T-helper 1 cell (primary cell): ENCODE measurements at regions not wholly inside any gene's neighbourhood (a gene's known extent, or its start where the extent isn't known, plus 50 kb on each side); places are given as distances from the start of the nearest gene placed in this dataset.
"Not testable (repeated sequence)": the region's sequence is repeated elsewhere in the genome, so short reads cannot be mapped to it uniquely, and the experiment has no call there.

ENCODE experiments used
- DNase-seq, 5 donors: peaks; one replicate each; pipeline ENCODE4 v3.0.0-alpha.2; 2012 to 2020

DNA sequence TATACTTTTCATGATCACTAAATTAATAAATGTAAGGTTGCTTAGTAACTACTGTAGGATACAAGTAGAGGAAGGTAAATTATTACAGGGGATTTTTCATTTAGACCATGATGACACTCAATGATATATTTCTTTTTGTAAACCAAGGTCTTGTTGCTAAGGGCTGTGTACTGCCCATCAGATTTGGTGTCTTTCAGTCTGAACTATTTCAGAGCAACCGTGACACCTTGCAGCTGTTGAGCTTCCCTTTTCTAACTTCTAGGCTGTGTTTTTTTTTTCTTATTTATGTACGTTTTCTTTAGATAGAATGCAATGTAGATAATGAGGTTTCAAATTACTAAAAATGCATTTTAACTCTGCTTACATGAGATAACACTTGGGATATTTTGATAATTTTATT lies 292.0 kb upstream of the MBL2 start:
- DNase-seq: no peak

- DNase-seq: no peak
These were observed 291.2 kb upstream of the MBL2 start for GRCh38 chr10:53063805-53064204.

DNA sequence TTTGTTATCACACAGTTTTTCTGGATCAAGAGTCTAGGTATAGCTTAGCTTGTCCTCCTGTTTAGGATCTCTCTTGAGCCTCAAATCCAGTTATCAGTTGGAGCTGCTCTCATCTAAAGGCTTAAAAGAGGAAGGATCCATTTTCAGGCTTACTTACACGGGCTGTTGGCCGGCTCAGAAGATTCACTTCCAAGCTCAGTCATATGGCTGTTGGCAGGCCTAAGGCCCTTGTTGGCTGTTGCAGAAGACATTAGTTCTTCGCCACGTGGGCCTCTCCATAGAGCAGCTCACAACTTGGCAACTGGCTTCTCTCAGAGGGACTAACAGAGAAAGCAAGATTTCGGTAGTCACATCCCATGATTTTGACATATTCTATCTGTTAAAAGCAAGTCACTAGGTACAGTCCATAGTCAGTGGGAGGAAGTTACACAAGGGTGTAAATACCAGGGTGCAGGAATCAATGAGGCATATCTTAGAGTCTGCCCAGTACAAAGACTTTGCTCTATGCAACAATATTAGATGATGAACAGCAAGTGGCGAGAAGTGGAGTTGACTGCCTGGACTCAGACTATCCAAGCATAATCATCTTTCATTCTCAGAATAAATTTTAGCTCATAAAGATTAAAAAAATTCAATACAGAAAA lies 280.1 kb upstream of the MBL2 start:
- DNase-seq: no peak

DNA sequence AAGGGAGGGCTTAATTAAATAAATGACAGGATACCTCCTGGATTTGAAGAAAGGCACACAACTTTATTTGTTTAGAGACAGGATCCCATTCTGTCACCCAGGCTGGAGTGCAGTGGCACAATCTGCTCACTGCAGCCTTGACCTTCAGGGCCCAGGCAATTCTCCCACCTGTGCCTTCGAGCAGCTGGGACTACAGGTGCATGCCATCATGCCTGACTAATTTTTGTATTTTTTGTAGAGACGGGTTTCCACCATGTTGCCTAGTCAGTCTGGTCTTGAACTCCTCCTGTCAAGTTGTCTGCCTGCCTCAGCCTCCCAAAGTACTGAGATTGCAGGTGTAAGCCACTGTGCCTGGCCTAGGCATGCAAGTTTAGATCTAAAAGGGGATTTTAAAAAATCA lies 272.7 kb upstream of the MBL2 start:
- DNase-seq: no peak

DNA sequence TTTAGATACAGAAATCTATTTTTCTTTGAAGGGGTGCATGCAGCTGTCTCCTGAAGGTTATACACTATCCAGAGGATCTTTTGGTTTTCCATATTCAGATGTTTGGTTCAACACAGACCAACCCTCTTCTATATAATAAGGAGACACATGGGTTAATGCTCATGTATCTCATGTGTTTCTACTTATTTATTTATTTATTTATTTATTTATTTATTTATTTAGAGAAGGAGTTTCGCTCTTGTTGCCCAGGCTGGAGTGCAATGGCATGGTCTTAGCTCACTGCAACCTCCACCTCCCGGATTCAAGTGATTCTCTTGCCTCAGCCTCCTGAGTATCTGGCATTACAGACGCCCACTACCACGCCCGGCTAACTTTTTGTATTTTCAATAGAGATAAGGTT lies 263.2 kb upstream of the MBL2 start:
- not testable (repeated sequence) for DNase-seq

- DNase-seq: no peak
These were observed 260.8 kb upstream of the MBL2 start for GRCh38 chr10:53033396-53033795.

DNA sequence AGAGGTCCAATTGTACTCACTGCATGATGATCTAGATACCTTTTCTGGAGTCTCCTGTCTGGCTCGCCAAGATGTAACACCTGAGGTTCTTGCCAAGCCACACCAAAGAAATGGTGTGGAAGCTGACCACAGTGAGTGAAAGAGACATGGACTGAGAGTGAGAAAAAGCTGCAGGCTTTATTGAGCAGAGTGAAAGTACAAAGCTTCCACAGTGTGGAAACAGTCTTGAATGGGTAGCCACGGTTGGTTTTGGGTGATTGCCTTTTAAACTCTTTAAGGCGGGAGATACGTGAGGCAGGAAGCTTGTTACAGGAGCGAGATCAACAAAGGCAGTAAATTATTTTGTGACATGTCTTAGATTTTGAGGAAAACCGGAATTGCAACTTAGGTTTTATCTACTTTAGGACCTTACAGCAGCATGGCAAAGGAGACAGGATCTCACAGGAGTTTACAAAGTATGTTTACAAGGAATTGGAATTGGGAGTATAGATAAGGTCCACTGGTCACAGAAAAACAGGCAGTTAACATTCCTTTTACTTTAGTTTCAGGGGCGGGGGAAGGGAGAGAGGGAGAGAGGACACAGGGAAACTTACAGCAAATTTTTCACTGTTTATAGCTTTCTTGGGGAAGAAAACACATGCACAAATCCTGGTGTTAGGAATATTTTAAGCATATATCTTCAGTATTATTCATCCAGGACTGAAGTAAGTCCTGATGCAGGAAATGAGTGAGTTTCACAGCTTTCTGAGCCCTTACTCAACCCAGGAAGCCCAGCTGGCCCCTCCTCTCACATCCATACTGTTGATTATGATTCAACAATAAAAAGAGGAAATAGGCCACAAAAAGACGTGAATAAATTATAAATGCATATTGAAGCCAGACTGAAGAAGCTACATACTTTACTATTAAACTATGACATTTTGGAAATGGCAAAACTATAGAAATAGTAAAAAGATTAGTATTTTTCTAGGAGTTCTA lies 257.6 kb upstream of the MBL2 start:
- not testable (repeated sequence) for DNase-seq

DNA sequence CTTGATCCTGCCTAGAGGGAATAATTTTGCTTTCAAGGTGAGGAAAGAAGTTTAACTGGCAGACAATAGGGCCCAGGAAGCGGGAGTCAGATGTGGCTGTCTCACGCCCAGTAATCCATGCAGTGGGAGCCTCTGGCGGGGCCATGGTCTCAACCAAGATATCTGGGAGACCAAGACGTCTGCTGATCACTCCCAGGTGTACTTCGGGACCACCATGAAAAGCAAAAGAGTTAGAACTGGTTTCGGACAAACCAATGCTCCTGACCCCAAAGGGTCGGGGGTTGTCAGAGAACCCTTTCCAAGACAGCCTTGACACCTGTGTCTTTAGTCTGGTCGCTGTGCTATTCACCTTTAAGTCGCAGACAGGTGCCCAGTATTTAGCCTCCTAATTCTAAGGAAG lies 256.9 kb upstream of the MBL2 start:
- no peak for DNase-seq

DNA sequence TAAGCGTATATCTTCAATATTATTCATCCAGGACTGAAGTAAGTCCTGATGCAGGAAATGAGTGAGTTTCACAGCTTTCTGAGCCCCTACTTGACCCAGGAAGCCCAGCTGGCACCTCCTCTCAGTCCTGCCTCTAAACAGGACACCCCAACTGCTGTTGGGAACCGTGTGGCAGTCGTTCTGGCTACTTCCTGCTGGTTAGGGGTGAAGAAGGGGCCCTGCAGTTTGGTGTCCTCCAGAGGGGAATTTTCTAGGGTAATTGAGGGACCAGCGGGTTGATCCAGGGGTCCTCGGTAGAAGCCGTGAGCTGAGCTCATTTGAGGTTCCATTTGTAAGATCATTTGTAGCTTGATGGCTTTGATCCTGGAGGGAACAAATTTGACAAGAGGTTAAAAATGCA lies 253.2 kb upstream of the MBL2 start:
- DNase-seq: not testable (repeated sequence)

DNA sequence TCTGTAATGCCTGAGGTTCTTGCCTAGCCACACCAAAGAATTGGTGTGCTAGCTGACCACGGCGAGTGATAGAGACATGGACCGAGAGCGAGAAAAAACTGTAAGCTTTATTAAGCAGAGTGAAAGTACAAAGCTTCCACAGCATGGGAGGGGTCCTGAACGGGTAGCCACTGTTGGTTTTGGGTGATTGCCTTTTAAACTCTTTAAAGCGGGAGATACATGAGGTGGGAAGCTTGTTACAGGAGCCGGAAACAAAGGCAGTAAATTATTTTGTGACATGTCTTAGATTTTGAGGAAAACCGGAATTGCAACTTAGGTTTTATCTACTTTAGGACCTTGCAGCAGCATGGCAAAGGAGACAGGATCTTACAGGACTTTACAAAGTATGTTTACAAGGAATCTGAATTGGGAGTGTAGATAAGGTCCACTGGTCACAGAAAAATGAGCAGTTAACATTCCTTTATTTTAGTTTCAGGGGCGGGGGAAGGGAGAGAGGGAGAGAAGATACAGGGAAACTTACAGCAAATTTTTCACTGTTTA lies 252.7 kb upstream of the MBL2 start:
- no peak for DNase-seq

GRCh38 chr10:53023411-53023810 lies 250.8 kb upstream of the MBL2 start:
- no peak for DNase-seq

- DNase-seq: no peak
These were observed 250.1 kb upstream of the MBL2 start for GRCh38 chr10:53022611-53023088.

DNA sequence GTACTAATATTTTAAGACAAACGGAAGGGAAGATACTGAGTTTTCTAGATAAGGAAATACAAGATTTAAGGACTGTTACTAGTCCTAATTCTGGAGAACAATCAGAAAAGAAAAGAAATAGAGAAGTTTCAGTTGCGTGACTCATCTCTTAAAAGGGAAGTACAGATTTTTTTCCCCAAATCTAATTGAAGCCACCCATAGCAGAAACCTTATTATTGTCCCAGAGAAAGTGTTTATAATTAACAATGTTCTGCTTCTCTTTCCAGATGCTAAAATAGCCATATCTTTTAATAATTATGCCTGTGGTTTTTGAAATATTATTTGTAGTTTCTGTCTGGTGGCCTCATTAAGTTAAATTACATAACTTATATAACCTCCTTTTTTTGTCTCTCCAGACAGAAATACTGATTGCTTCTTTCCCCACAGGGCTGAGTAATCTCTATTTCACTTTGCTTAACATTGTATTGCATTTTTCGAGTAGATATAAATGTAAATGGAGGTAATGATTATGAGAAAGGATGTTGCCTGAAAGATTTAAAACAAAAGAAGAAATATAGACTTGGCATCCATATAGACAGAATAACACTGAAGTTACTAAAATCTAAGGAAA lies 240.7 kb upstream of the MBL2 start:
- DNase-seq: no peak

GRCh38 chr10:53009961-53010907 lies 237.7 kb upstream of the MBL2 start:
- DNase-seq: no peak

- no peak for DNase-seq
These were observed 234.9 kb upstream of the MBL2 start for GRCh38 chr10:53007527-53007842.

- DNase-seq: no peak
These were observed 234.3 kb upstream of the MBL2 start for GRCh38 chr10:53006663-53007526.

GRCh38 chr10:53005612-53006345 lies 233.2 kb upstream of the MBL2 start:
- no peak for DNase-seq

- DNase-seq: no peak
These were observed 230.5 kb upstream of the MBL2 start for GRCh38 chr10:53003094-53003493.

GRCh38 chr10:52999681-53000080 lies 227.1 kb upstream of the MBL2 start:
- no peak for DNase-seq

DNA sequence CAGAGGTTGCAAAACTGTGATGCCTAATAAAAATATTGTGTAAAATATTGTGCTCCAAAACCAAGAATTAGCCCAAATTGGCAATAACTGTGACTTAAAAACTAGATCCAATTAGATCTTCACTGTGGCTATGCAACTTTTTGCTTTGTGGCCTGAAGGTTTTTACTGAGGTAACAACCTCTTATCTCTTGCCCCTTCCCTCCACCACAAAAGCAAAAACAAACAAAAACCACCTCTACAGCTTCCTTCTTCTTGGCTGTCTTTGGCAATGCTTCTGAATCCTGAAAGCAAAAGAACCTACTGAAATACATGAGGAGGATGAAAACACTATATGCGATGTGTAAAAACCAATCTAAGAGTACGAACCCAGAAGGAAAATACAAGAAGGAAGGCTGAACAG lies 226.7 kb upstream of the MBL2 start:
- DNase-seq: no peak

DNA sequence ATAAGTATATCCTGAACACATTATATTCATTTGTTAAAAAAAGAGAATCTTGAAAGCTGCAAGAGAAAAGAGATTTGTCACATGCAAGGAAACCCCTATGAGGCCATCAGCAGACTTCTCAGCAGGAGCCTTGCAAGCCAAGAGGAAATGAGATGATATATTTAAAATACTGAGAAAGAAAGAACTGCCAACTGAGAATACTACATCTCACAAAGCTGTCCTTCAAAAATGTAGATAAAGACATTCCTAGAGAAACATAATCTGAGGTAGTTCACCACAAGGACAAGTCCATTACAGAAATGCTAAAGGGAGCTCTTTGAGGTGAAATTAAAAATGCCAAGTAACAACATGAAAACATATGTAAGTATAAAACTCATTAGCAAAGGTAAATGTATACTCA lies 224.4 kb upstream of the MBL2 start:
- no peak for DNase-seq
